Thyroid gland (tissue), 4 donors: ENCODE measurements at regions not wholly inside any gene's neighbourhood (a gene's known extent, or its start where the extent isn't known, plus 50 kb on each side); places are given as distances from the start of the nearest gene placed in this dataset.

ENCODE experiments used
- DNase-seq, 2 donors: peaks; one replicate each; pipeline ENCODE4 v3.0.0-alpha.2; 2019
- H3K27ac ChIP-seq, 3 donors: fragments of 200-600 bp; sonication (generic); 1 replicate in 2 of 3; 2 replicates in 1 of 3; pipeline ENCODE4 v1.5.1; 2016 to 2019; ENCODE audit warnings: mild to moderate bottlenecking in 1 of 3, moderate library complexity in 1 of 3
- H3K27me3 ChIP-seq: fragments of 200-600 bp; sonication (generic); one replicate; pipeline ENCODE4 v1.5.1; 2019
- H3K36me3 ChIP-seq, 2 donors: fragments of 200-600 bp; sonication (generic); one replicate each; pipeline ENCODE4 v1.5.1; 2016 to 2019
- H3K4me1 ChIP-seq, 2 donors: fragments of 200-600 bp; sonication (generic); one replicate each; pipeline ENCODE4 v1.5.1; 2017 to 2019
- H3K4me3 ChIP-seq, 3 donors: fragments of 200-600 bp; sonication (generic); replicated peaks in 1 of 3; 1 replicate in 2 of 3; 2 replicates in 1 of 3; pipeline ENCODE4 v1.5.1; 2016; ENCODE audit warnings: mild to moderate bottlenecking in 1 of 3
- H3K9me3 ChIP-seq: fragments of 200-600 bp; sonication (generic); one replicate; pipeline ENCODE4 v1.5.1; 2017
- POLR2A ChIP-seq, 2 donors: fragments of 450-650 bp; IDR thresholded peaks; one replicate each; pipeline ENCODE4 v1.6.1; 2017; ENCODE audit warnings: antibody characterized with exemption in 2 of 2, mild to moderate bottlenecking in 2 of 2, moderate library complexity in 1 of 2
- WGBS, 2 donors: methylation state at CpG; one replicate each; pipeline ENCODE4 v1.1.5; 2017; 5-methylcytosine and 5-hydroxymethylcytosine counted together
- intact Hi-C: fragments of 100-400 bp; cut with DNase I; formaldehyde crosslinking; loops from one replicate; pipeline ENCODE4 v1.15.1; 2023
- TF ChIP-seq, protein P1 (sequence below), 6 experiments: fragments of 200-600 bp in 3 of 6; fragments of 450-650 bp in 3 of 6; sonication (generic) in 3 of 6; IDR thresholded peaks; one replicate each; pipeline ENCODE4 v1.5.1; 2016 to 2019; ENCODE audit warnings: antibody characterized with exemption in 6 of 6, mild to moderate bottlenecking in 2 of 6, inconsistent platforms in 1 of 6, moderate library complexity in 1 of 6

DNA sequence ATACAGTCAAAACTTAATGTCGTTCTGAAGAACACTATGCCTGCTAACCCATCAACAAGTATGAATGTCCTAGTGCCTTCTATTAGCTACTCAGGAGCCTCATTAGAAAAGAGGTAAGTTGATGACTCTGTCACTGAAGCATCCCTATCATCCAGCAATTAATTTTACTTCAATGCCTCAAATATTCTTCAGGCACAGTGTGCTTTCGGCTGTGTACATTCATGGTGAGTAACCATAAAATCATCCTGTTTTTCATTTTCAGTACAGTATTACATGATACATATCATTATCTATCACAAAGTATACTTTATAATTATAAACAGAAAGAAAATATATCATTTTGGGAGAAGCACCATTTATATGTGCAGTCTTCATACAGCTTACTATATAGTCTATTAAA is 495.5 kb upstream of the ZWINT start:
- no peak overlapping the region for H3K4me3 ChIP-seq
- no peaks in the 10 kb centered on the region for H3K4me1 ChIP-seq
- 80 to 82% methylated on average over 2 of the region's 2 CpGs for WGBS, 2 donors
- intact Hi-C loops = no loop called here
- DNase-seq = no peak
- no peaks in the 10 kb centered on the region for H3K36me3 ChIP-seq
- no peaks in the 10 kb centered on the region for H3K9me3 ChIP-seq
- no peak overlapping the region for H3K27ac ChIP-seq
- TF ChIP-seq, protein P1, sequence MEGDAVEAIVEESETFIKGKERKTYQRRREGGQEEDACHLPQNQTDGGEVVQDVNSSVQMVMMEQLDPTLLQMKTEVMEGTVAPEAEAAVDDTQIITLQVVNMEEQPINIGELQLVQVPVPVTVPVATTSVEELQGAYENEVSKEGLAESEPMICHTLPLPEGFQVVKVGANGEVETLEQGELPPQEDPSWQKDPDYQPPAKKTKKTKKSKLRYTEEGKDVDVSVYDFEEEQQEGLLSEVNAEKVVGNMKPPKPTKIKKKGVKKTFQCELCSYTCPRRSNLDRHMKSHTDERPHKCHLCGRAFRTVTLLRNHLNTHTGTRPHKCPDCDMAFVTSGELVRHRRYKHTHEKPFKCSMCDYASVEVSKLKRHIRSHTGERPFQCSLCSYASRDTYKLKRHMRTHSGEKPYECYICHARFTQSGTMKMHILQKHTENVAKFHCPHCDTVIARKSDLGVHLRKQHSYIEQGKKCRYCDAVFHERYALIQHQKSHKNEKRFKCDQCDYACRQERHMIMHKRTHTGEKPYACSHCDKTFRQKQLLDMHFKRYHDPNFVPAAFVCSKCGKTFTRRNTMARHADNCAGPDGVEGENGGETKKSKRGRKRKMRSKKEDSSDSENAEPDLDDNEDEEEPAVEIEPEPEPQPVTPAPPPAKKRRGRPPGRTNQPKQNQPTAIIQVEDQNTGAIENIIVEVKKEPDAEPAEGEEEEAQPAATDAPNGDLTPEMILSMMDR (IDR thresholded peaks at IDR 0.05) = no peak
- no peak for TF ChIP-seq POLR2A (IDR thresholded peaks at IDR 0.05)
- H3K27me3 ChIP-seq = no peaks in the 10 kb centered on the region

DNA sequence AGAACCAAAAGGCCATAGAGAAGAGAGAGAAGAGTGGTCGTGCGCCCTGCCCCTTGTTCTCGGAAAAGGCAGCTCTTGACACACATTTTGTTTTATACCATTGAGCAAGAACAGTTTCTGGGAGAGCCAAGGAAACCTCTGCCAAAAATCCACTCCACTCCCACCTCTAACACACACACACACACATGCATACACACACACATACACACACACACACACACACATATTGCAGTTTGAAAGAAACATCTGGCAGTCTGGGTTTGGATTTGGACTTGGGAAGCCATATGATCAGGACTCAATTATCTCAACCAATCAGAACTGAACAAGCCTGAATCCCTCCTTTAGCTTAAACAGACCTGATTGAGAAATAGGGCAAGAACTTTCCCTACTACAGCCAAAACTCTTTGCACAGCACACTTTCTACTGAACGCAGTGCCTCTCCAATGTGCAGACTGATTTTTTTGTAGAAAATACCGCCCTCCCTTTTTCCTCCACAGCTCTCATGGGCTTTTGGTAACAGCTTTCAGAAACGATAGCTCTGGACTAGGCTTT is 484.0 kb upstream of the ZWINT start:
- no peaks in the 10 kb centered on the region for H3K9me3 ChIP-seq
- DNase-seq = peak; percentile 48 to 51
- no peak overlapping the region for H3K4me3 ChIP-seq
- TF ChIP-seq, protein P1 (IDR thresholded peaks at IDR 0.05) = no peak
- no peak for TF ChIP-seq POLR2A (IDR thresholded peaks at IDR 0.05)
- no peak overlapping the region for H3K27ac ChIP-seq
- peaks cover 0 to 6% of the 10 kb centered on the region in 2 donors for H3K4me1 ChIP-seq
- H3K27me3 ChIP-seq = no peaks in the 10 kb centered on the region
- no peaks in the 10 kb centered on the region for H3K36me3 ChIP-seq
- intact Hi-C loops = no loop called here
- 33 to 37% methylated on average over 6 of the region's 6 CpGs for WGBS, 2 donors

DNA sequence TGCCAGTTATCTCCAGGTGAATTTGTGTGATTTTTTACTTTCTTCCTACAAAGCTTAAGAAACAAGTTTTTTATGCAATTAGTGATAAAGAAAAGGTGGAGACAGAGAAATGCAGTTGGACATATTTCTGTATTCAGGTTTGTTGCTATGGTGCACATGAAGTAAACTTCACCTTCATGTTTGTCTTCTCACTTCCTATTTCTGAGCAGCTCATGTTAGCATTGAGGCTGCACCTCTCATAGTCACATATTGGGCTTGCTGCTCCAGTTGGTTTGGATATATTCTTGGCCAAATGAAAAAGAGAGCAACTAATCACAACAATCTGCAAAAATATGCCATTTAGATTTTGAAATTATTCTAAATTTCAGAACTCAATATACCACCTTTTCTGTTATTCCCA is 475.6 kb upstream of the ZWINT start:
- no peak for DNase-seq
- TF ChIP-seq POLR2A (IDR thresholded peaks at IDR 0.05) = no peak
- TF ChIP-seq, protein P1 (IDR thresholded peaks at IDR 0.05) = no peak
- Histone ChIP-seq H3K4me1 (no peaks in the 10 kb centered on the region), H3K4me3 (no peak overlapping the region), H3K9me3 (no peaks in the 10 kb centered on the region), H3K27me3 (no peaks in the 10 kb centered on the region), H3K36me3 (no peaks in the 10 kb centered on the region), H3K27ac (no peak overlapping the region)
- intact Hi-C loops = no loop called here

DNA sequence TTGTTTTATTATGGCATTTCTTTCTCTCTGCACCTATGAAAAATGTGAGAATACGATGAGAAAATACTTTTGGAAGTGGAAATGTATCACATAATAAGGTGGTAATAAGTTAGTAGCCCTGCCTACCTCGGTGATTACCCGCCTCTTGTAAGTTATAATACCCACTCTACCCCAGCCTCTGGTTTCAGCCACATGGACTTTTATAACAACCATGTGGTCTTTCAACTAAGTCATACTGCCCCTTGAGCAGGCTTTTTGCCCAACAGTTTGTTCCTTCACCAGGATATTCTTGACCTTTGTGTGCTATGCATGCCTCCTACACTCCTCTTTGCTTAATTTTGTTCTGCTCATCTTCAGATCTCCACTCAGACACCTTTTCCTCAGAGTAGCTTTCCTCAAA is 470.6 kb upstream of the ZWINT start:
- no peak overlapping the region for H3K27ac ChIP-seq
- H3K27me3 ChIP-seq = no peaks in the 10 kb centered on the region
- H3K36me3 ChIP-seq = no peaks in the 10 kb centered on the region
- TF ChIP-seq POLR2A (IDR thresholded peaks at IDR 0.05) = no peak
- TF ChIP-seq, protein P1 (IDR thresholded peaks at IDR 0.05) = no peak
- H3K4me3 ChIP-seq = no peak overlapping the region
- H3K9me3 ChIP-seq = no peaks in the 10 kb centered on the region
- no peaks in the 10 kb centered on the region for H3K4me1 ChIP-seq
- intact Hi-C loops = no loop called here
- DNase-seq = no peak
- 66 to 83% methylated on average over 3 of the region's 3 CpGs for WGBS, 2 donors

DNA sequence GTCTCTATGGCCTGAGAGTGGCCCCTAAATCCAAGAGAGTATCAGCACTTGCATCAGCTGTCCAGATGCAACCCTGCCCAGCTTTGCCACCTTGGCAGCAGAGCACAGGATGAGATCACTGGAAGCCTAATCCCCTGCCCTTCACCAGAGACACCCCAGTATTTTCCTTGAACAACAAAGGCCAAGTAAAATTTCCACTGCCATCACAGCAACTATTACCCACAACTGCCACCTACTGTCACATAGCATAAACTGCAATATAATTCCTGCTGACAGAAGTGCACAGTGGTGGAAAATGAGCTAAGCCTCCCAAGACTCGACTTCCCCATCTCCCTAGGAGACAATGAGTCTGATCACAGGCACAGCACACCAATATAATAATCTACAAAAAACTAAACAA is 462.8 kb upstream of the ZWINT start:
- WGBS, 2 donors = 22 to 64% methylated on average over 1 of the region's 1 CpG
- no peaks in the 10 kb centered on the region for H3K36me3 ChIP-seq
- no peaks in the 10 kb centered on the region for H3K9me3 ChIP-seq
- no peaks in the 10 kb centered on the region for H3K4me1 ChIP-seq
- intact Hi-C loops = no loop called here
- DNase-seq = no peak
- H3K27me3 ChIP-seq = no peaks in the 10 kb centered on the region
- TF ChIP-seq POLR2A (IDR thresholded peaks at IDR 0.05) = no peak
- TF ChIP-seq, protein P1 (IDR thresholded peaks at IDR 0.05) = peak in 1 of 6 experiments; percentile 10
- no peak overlapping the region for H3K27ac ChIP-seq
- H3K4me3 ChIP-seq = no peak overlapping the region
